Panc1 (cell line): ENCODE measurements at regions not wholly inside any gene's neighbourhood (a gene's known extent, or its start where the extent isn't known, plus 50 kb on each side); places are given as distances from the start of the nearest gene placed in this dataset.

Experiments
- ATAC-seq: fragments of 200-7000 bp; cut with Tn5 transposase; 2 replicates; pipeline ENCODE4 v1.9.1; 2020; ENCODE audit warnings: mild to moderate bottlenecking, moderate library complexity
- BruUV-seq: library from RNA; stranded (reverse); fragments of 400-500 nt; replicated peaks from 2 replicates; lab custom pipeline; 2021; lab: Mats Ljungman, UMichigan
- CTCF ChIA-PET: fragments of 300-600 bp; sonication (Branson Sonifier 250); formaldehyde crosslinking; loops from one replicate; lab custom pipeline; 2022; ENCODE audit warnings: antibody characterized with exemption; lab: Charles Lee
- POLR2A ChIA-PET: fragments of 300-600 bp; sonication (Branson Sonifier 250); formaldehyde crosslinking; loops from one replicate; lab custom pipeline; 2022; ENCODE audit warnings: antibody characterized with exemption; lab: Charles Lee
- DNase-seq: peaks from one replicate; pipeline ENCODE4 v3.0.0-alpha.2; 2010; ENCODE audit warnings: low read depth, low spot score
- H3K27ac ChIP-seq: 2 replicates; pipeline ENCODE4 v1.5.1; 2011; ENCODE audit warnings: mild to moderate bottlenecking, low read length, inconsistent platforms
- H3K27me3 ChIP-seq: fragments of 200-500 bp; sonication (Bioruptor generic); 2 replicates; pipeline ENCODE4 v1.6.0; 2014; ENCODE audit warnings: low read length, inconsistent platforms; ENCODE audit not compliant: control insufficient read depth, insufficient read depth
- H3K36me3 ChIP-seq: fragments of 200-500 bp; sonication (Bioruptor generic); 2 replicates; pipeline ENCODE4 v1.5.1; 2014; ENCODE audit warnings: inconsistent platforms, mild to moderate bottlenecking, low read length, moderate library complexity; ENCODE audit not compliant: control insufficient read depth, insufficient read depth
- H3K4me1 ChIP-seq: 2 replicates; pipeline ENCODE4 v1.5.1; 2011; ENCODE audit warnings: inconsistent platforms, mild to moderate bottlenecking, low read length, moderate library complexity; ENCODE audit not compliant: control insufficient read depth, insufficient read depth
- H3K4me3 ChIP-seq, 2 experiments: 2 replicates each; pipeline ENCODE4 v1.5.1; 2011 to 2012; ENCODE audit warnings: low read depth in 2 of 2, low read length in 2 of 2, mild to moderate bottlenecking in 2 of 2, inconsistent platforms in 1 of 2, moderate library complexity in 1 of 2
- H3K9me3 ChIP-seq: fragments of 200-500 bp; sonication (Bioruptor generic); 2 replicates; pipeline ENCODE4 v1.5.1; 2014; ENCODE audit warnings: low read depth, mild to moderate bottlenecking, inconsistent platforms, low read length, moderate library complexity; ENCODE audit not compliant: control insufficient read depth, insufficient read depth
- POLR2AphosphoS5 ChIP-seq: IDR thresholded peaks from 2 replicates; pipeline ENCODE4 v1.6.1; 2012; ENCODE audit warnings: mild to moderate bottlenecking, low read depth, low read length, moderate library complexity
- SIN3A ChIP-seq: IDR thresholded peaks from 2 replicates; pipeline ENCODE4 v1.6.1; 2012; ENCODE audit warnings: low read depth, mild to moderate bottlenecking, low read length, moderate library complexity, borderline replicate concordance; ENCODE audit not compliant: insufficient read depth
- TCF7L2 ChIP-seq: IDR thresholded peaks from 2 replicates; pipeline ENCODE4 v1.6.1; 2011; ENCODE audit warnings: mild to moderate bottlenecking, low read depth, low read length, inconsistent platforms
- in situ Hi-C: cut with HindIII; loops from 2 replicates; pipeline ENCODE4 v1.10.0; 2016; ENCODE audit warnings: low sequenced_read_pairs, low pct_unique_long_range_greater_than_20kb
- intact Hi-C: fragments of 100-400 bp; cut with micrococcal nuclease; formaldehyde crosslinking; loops from one replicate; pipeline ENCODE4 v1.10.0; 2022; ENCODE audit not compliant: unreplicated experiment
- TF ChIP-seq, protein P1 (sequence below), 2 experiments: IDR thresholded peaks; 2 replicates each; pipeline ENCODE4 v1.6.1; 2011 to 2012; ENCODE audit warnings: low read depth in 2 of 2, control low read depth in 1 of 2, low read length in 1 of 2, mild to moderate bottlenecking in 1 of 2, moderate library complexity in 1 of 2; ENCODE audit not compliant: insufficient read depth in 1 of 2
- TF ChIP-seq, protein P2 (sequence below): fragments of 450-650 bp; IDR thresholded peaks from 2 replicates; pipeline ENCODE4 v1.5.1; 2017; ENCODE audit warnings: mild to moderate bottlenecking

DNA sequence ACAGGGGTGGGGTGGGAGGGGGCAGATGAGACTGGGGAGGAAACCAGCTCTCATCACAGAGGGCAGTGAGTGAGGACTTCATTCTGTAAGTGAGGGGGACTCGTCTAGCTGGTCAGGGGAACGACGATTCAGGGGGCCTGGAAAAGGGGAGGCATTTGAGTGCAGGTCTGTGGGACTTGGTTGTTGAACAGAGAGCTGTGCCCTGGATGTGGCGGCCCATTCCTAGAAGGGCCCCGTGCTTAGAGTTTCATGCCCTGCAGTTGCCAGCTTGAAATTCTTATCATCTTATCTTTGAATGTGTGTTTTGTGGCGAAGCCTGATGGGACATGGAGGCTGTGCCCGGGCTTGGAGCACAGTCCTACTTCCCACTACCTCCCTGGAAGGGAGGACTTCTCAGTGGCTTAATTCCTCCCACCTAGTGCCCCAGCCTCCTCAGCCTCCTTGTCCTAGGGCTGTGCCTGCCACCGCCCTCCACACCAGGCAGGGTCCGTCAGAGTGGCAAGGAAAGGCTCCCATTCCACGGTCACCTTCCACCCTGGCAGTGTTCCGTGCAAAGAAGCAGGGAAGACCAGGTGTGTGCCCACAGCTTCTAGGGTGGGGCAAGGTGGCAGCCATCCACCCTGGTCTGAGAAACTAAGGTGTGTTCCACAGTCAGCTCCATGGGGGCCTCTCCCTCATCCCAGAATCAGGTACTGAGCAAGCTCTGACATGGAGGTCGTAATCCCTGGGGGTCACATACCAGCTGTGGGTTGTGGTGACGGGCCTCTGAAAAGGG is 59.7 kb upstream of the LMO1 start:
- Histone ChIP-seq H3K4me1 (no peaks in the 10 kb centered on the region), H3K36me3 (no peaks in the 10 kb centered on the region), H3K4me3 (no peak overlapping the region), H3K27me3 (peaks cover 5% of the 10 kb centered on the region), H3K9me3 (no peaks in the 10 kb centered on the region), H3K27ac (no peak overlapping the region)
- no peak for ATAC-seq
- TF ChIP-seq POLR2AphosphoS5 = no peak
- TF ChIP-seq, protein P1, sequence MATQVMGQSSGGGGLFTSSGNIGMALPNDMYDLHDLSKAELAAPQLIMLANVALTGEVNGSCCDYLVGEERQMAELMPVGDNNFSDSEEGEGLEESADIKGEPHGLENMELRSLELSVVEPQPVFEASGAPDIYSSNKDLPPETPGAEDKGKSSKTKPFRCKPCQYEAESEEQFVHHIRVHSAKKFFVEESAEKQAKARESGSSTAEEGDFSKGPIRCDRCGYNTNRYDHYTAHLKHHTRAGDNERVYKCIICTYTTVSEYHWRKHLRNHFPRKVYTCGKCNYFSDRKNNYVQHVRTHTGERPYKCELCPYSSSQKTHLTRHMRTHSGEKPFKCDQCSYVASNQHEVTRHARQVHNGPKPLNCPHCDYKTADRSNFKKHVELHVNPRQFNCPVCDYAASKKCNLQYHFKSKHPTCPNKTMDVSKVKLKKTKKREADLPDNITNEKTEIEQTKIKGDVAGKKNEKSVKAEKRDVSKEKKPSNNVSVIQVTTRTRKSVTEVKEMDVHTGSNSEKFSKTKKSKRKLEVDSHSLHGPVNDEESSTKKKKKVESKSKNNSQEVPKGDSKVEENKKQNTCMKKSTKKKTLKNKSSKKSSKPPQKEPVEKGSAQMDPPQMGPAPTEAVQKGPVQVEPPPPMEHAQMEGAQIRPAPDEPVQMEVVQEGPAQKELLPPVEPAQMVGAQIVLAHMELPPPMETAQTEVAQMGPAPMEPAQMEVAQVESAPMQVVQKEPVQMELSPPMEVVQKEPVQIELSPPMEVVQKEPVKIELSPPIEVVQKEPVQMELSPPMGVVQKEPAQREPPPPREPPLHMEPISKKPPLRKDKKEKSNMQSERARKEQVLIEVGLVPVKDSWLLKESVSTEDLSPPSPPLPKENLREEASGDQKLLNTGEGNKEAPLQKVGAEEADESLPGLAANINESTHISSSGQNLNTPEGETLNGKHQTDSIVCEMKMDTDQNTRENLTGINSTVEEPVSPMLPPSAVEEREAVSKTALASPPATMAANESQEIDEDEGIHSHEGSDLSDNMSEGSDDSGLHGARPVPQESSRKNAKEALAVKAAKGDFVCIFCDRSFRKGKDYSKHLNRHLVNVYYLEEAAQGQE (IDR thresholded peaks at IDR 0.05; ENCODE audit: insufficient read depth in 1 of 2, low read depth in 2 of 2, low read length in 1 of 2) = no peak
- TF ChIP-seq SIN3A = no peak
- TF ChIP-seq TCF7L2 = no peak
- TF ChIP-seq, protein P2, sequence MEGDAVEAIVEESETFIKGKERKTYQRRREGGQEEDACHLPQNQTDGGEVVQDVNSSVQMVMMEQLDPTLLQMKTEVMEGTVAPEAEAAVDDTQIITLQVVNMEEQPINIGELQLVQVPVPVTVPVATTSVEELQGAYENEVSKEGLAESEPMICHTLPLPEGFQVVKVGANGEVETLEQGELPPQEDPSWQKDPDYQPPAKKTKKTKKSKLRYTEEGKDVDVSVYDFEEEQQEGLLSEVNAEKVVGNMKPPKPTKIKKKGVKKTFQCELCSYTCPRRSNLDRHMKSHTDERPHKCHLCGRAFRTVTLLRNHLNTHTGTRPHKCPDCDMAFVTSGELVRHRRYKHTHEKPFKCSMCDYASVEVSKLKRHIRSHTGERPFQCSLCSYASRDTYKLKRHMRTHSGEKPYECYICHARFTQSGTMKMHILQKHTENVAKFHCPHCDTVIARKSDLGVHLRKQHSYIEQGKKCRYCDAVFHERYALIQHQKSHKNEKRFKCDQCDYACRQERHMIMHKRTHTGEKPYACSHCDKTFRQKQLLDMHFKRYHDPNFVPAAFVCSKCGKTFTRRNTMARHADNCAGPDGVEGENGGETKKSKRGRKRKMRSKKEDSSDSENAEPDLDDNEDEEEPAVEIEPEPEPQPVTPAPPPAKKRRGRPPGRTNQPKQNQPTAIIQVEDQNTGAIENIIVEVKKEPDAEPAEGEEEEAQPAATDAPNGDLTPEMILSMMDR = no peak
- in situ Hi-C loops (no loop called here), intact Hi-C loops (no loop called here)
- BruUV-seq = no TSS peak
- POLR2A ChIA-PET = no interaction called here
- DNase-seq = no peak
- CTCF ChIA-PET = no interaction called here

DNA sequence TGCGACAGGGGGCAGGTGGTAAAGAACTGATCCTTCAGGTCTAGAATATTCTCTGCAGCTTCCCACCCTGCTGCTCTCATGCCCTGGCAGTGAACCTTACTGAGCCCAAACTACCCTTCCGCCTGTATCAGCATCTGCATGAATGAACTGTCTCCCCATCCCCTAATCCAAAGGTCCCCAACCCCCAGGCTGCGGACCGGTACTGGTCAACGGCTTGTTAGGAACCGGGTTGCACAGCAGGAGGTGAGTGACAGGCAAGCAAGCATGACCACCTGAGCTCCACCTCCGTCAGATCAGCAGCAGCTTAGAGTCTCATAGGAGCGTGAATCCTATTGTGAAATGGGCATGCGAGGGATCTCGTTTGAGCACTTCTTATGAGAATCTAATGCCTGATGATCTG is 58.2 kb upstream of the LMO1 start:
- Histone ChIP-seq H3K4me1 (no peaks in the 10 kb centered on the region), H3K9me3 (no peaks in the 10 kb centered on the region), H3K27me3 (peaks cover 16% of the 10 kb centered on the region), H3K4me3 (no peak overlapping the region), H3K27ac (no peak overlapping the region), H3K36me3 (no peaks in the 10 kb centered on the region)
- ATAC-seq = no peak
- in situ Hi-C loops (no loop called here), intact Hi-C loops (no loop called here)
- TF ChIP-seq, protein P2 = no peak
- TF ChIP-seq TCF7L2 = no peak
- TF ChIP-seq POLR2AphosphoS5 = no peak
- TF ChIP-seq SIN3A = no peak
- TF ChIP-seq, protein P1 (IDR thresholded peaks at IDR 0.05; ENCODE audit: insufficient read depth in 1 of 2, low read depth in 2 of 2, low read length in 1 of 2) = no peak
- DNase-seq = no peak
- ChIA-PET POLR2A (no interaction called here), CTCF (no interaction called here)
- no TSS peak for BruUV-seq
